SK-N-SH (cell line): ENCODE measurements at regions not wholly inside any gene's neighbourhood (a gene's known extent, or its start where the extent isn't known, plus 50 kb on each side); places are given as distances from the start of the nearest gene placed in this dataset.

ENCODE experiments used
- CTCF ChIA-PET: fragments of 300-600, 350-600 bp; formaldehyde crosslinking; extraction: SDS; loops from one replicate; lab custom pipeline; 2021; lab: Yijun Ruan, JAX
- POLR2A ChIA-PET: fragments of 350-600 bp; sonication (Branson Sonifier 250); formaldehyde crosslinking; extraction: SDS; loops from one replicate; lab custom pipeline; 2020; ENCODE audit warnings: antibody characterized with exemption, inconsistent platforms; lab: Yijun Ruan, JAX
- DNase-seq: peaks from one replicate; pipeline ENCODE4 v3.0.0; 2012
- H2AFZ ChIP-seq: fragments of 200-600 bp; sonication (generic); 2 replicates; pipeline ENCODE4 v1.8.1; 2016; ENCODE audit warnings: antibody characterized with exemption, mild to moderate bottlenecking, low read depth
- H3F3A ChIP-seq: fragments of 200-600 bp; sonication (generic); replicated peaks from 2 replicates; pipeline ENCODE3; 2016; ENCODE audit warnings: antibody characterized with exemption, mild to moderate bottlenecking; ENCODE audit not compliant: insufficient read depth
- H3K27ac ChIP-seq, 2 experiments: fragments of 200-500 bp in 1 of 2; fragments of 200-600 bp in 1 of 2; sonication (Bioruptor generic) in 1 of 2; sonication (generic), shearing (Covaris generic) in 1 of 2; 2 replicates each; pipeline versions ENCODE4 v1.5.1 to v1.6.1; 2014 to 2016; ENCODE audit warnings: low read depth in 2 of 2, inconsistent platforms in 1 of 2, low read length in 1 of 2, mild to moderate bottlenecking in 1 of 2, mixed read lengths in 1 of 2
- H3K27me3 ChIP-seq: fragments of 200-600 bp; sonication (generic), shearing (Covaris generic); 2 replicates; pipeline ENCODE4 v1.6.1; 2016; ENCODE audit warnings: mixed run types; ENCODE audit not compliant: insufficient read depth
- H3K36me3 ChIP-seq, 2 experiments: fragments of 200-500 bp in 1 of 2; fragments of 200-600 bp in 1 of 2; sonication (Bioruptor generic) in 1 of 2; sonication (generic) in 1 of 2; replicated peaks in 1 of 2; 2 replicates each; pipeline versions ENCODE3 to v1.5.1; 2014 to 2016; ENCODE audit warnings: low read length in 1 of 2, mild to moderate bottlenecking in 1 of 2; ENCODE audit not compliant: insufficient read depth in 2 of 2, control insufficient read depth in 1 of 2
- H3K4me1 ChIP-seq, 2 experiments: fragments of 200-500 bp in 1 of 2; fragments of 200-600 bp in 1 of 2; sonication (Bioruptor generic) in 1 of 2; sonication (generic), shearing (Covaris generic) in 1 of 2; 2 replicates each; pipeline versions ENCODE4 v1.5.1 to v1.6.1; 2014 to 2016; ENCODE audit warnings: low read depth in 1 of 2, low read length in 1 of 2, mixed run types in 1 of 2; ENCODE audit not compliant: insufficient read depth in 2 of 2, control insufficient read depth in 1 of 2
- H3K4me2 ChIP-seq: fragments of 200-600 bp; sonication (generic), shearing (Covaris generic); 2 replicates; pipeline ENCODE4 v1.6.1; 2017; ENCODE audit warnings: mixed run types
- H3K4me3 ChIP-seq, 2 experiments: fragments of 200-500 bp in 1 of 2; fragments of 200-600 bp in 1 of 2; sonication (Bioruptor generic) in 1 of 2; sonication (generic), shearing (Covaris generic) in 1 of 2; 2 replicates each; pipeline versions ENCODE4 v1.5.1 to v1.8.1; 2014 to 2016; ENCODE audit warnings: low read depth in 2 of 2, inconsistent platforms in 1 of 2, low read length in 1 of 2, mild to moderate bottlenecking in 1 of 2, mixed read lengths in 1 of 2, moderate library complexity in 1 of 2
- H3K79me2 ChIP-seq: fragments of 200-600 bp; sonication (generic); 2 replicates; pipeline ENCODE4 v1.8.1; 2017; ENCODE audit warnings: mild to moderate bottlenecking; ENCODE audit not compliant: insufficient read depth
- H3K9ac ChIP-seq: fragments of 200-600 bp; sonication (generic); 2 replicates; pipeline ENCODE4 v1.6.1; 2017; ENCODE audit warnings: mixed run types
- H3K9me2 ChIP-seq: fragments of 200-600 bp; sonication (generic); 2 replicates; pipeline ENCODE4 v1.6.1; 2017; ENCODE audit warnings: mixed run types
- H3K9me3 ChIP-seq: fragments of 200-600 bp; sonication (generic); 2 replicates; pipeline ENCODE4 v1.6.1; 2017; ENCODE audit warnings: mixed run types, mild to moderate bottlenecking, moderate library complexity
- H4K20me1 ChIP-seq: fragments of 200-600 bp; sonication (generic); 2 replicates; pipeline ENCODE4 v1.6.1; 2017; ENCODE audit warnings: mild to moderate bottlenecking, mixed run types; ENCODE audit not compliant: insufficient read depth
- CHD2 ChIP-seq: fragments of 150-350 bp; IDR thresholded peaks from 2 replicates; pipeline ENCODE4 v1.6.1; 2018; ENCODE audit warnings: low read length; ENCODE audit not compliant: partially characterized antibody
- FOSL2 ChIP-seq: IDR thresholded peaks from 2 replicates; pipeline ENCODE4 v1.4.0; 2012; ENCODE audit warnings: low read depth, mild to moderate bottlenecking, moderate library complexity, borderline replicate concordance
- FOXJ3 ChIP-seq: sonication (generic); formaldehyde crosslinking; IDR thresholded peaks from 2 replicates; pipeline ENCODE4 v1.5.1; 2020; ENCODE audit warnings: mild to moderate bottlenecking, missing genetic modification reagents
- IRF3 ChIP-seq: fragments of 150-350 bp; IDR thresholded peaks from 2 replicates; pipeline ENCODE4 v1.6.1; 2016; ENCODE audit warnings: mild to moderate bottlenecking, low read depth, low read length
- MEF2A ChIP-seq: IDR thresholded peaks from 2 replicates; pipeline ENCODE4 v1.4.0; 2012; ENCODE audit warnings: low read depth, borderline replicate concordance
- PBX3 ChIP-seq: IDR thresholded peaks from 2 replicates; pipeline ENCODE4; 2012
- POLR2AphosphoS5 ChIP-seq: IDR thresholded peaks from 2 replicates; pipeline ENCODE4 v1.6.1; 2012; ENCODE audit warnings: low read depth, low read length
- RAD21 ChIP-seq: IDR thresholded peaks from 2 replicates; pipeline ENCODE4 v1.6.1; 2012; ENCODE audit warnings: mild to moderate bottlenecking, low read length
- RFX5 ChIP-seq: IDR thresholded peaks from 2 replicates; pipeline ENCODE4 v1.6.1; 2012; ENCODE audit warnings: mild to moderate bottlenecking, improper control_type of control experiment, low read length
- SMC3 ChIP-seq: IDR thresholded peaks from 2 replicates; pipeline ENCODE4 v1.6.1; 2012; ENCODE audit warnings: low read depth, low read length, improper control_type of control experiment
- TCF12 ChIP-seq: IDR thresholded peaks from 2 replicates; pipeline ENCODE4 v1.4.0; 2012
- TEAD4 ChIP-seq: IDR thresholded peaks from 2 replicates; pipeline ENCODE4 v1.4.0; 2012; ENCODE audit warnings: mild to moderate bottlenecking, borderline replicate concordance; ENCODE audit not compliant: insufficient read depth
- YY1 ChIP-seq: IDR thresholded peaks from 2 replicates; pipeline ENCODE4 v1.4.0; 2012; ENCODE audit warnings: low read depth, mild to moderate bottlenecking
- WGBS: methylation state at CpG from one replicate; pipeline ENCODE4 v1.1.6; 2017; ENCODE audit warnings: low lambda C conversion rate; 5-methylcytosine and 5-hydroxymethylcytosine counted together
- TF ChIP-seq, protein P1 (sequence below): IDR thresholded peaks from 2 replicates; pipeline ENCODE4 v1.4.0; 2012; ENCODE audit warnings: low read depth, borderline replicate concordance
- TF ChIP-seq, protein P2 (sequence below): fragments of 150-350 bp; IDR thresholded peaks from 2 replicates; pipeline ENCODE4 v1.6.1; 2017; ENCODE audit warnings: antibody characterized with exemption, low read length, low read depth, borderline replicate concordance

- ChIA-PET POLR2A (no interaction called here), CTCF (interaction anchor here (0.6 kb wide), 1 partner anchor 129 kb away, joined by 3 read pairs; no protein-coding TSS in a partner anchor)
- TF ChIP-seq PBX3 (no peak), RAD21 (no peak), SMC3 (no peak), CHD2 (no peak), YY1 (no peak), MEF2A (no peak), TCF12 (no peak), TEAD4 (no peak), POLR2AphosphoS5 (no peak), IRF3 (no peak), RFX5 (no peak), FOXJ3 (no peak), FOSL2 (no peak)
- TF ChIP-seq, protein P1, sequence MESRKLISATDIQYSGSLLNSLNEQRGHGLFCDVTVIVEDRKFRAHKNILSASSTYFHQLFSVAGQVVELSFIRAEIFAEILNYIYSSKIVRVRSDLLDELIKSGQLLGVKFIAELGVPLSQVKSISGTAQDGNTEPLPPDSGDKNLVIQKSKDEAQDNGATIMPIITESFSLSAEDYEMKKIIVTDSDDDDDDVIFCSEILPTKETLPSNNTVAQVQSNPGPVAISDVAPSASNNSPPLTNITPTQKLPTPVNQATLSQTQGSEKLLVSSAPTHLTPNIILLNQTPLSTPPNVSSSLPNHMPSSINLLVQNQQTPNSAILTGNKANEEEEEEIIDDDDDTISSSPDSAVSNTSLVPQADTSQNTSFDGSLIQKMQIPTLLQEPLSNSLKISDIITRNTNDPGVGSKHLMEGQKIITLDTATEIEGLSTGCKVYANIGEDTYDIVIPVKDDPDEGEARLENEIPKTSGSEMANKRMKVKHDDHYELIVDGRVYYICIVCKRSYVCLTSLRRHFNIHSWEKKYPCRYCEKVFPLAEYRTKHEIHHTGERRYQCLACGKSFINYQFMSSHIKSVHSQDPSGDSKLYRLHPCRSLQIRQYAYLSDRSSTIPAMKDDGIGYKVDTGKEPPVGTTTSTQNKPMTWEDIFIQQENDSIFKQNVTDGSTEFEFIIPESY = no peak
- TF ChIP-seq, protein P2, sequence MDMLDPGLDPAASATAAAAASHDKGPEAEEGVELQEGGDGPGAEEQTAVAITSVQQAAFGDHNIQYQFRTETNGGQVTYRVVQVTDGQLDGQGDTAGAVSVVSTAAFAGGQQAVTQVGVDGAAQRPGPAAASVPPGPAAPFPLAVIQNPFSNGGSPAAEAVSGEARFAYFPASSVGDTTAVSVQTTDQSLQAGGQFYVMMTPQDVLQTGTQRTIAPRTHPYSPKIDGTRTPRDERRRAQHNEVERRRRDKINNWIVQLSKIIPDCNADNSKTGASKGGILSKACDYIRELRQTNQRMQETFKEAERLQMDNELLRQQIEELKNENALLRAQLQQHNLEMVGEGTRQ = no peak
- DNase-seq = no peak
- Histone ChIP-seq H4K20me1 (no peaks in the 10 kb centered on the region), H3K4me3 (no peak overlapping the region), H3K4me1 (no peaks in the 10 kb centered on the region), H3K79me2 (no peaks in the 10 kb centered on the region), H2AFZ (no peak overlapping the region), H3K9ac (no peak overlapping the region), H3K4me2 (no peak overlapping the region), H3K27me3 (no peaks in the 10 kb centered on the region), H3K9me2 (no peaks in the 10 kb centered on the region; the same call in 1 of the 2 replicates), H3K9me3 (no peaks in the 10 kb centered on the region), H3K27ac (no peak overlapping the region), H3F3A (no peaks in the 10 kb centered on the region), H3K36me3 (no peaks in the 10 kb centered on the region)
- WGBS = 0% methylated on average over 1 of the region's 1 CpG
Measured at GRCh38 chr3:145752576-145752975, 408.4 kb downstream of the PLOD2 start.
